C4-2B (cell line): ENCODE measurements at regions not wholly inside any gene's neighbourhood (a gene's known extent, or its start where the extent isn't known, plus 50 kb on each side); places are given as distances from the start of the nearest gene placed in this dataset.

Experiments
- CTCF ChIP-seq: fragments of 450-650 bp; conservative IDR thresholded peaks from 2 replicates; pipeline ENCODE4 v1.5.1; 2017; ENCODE audit warnings: mild to moderate bottlenecking
- ZFX ChIP-seq: fragments of 450-650 bp; IDR thresholded peaks from 2 replicates; pipeline ENCODE4 v1.6.1; 2017

DNA sequence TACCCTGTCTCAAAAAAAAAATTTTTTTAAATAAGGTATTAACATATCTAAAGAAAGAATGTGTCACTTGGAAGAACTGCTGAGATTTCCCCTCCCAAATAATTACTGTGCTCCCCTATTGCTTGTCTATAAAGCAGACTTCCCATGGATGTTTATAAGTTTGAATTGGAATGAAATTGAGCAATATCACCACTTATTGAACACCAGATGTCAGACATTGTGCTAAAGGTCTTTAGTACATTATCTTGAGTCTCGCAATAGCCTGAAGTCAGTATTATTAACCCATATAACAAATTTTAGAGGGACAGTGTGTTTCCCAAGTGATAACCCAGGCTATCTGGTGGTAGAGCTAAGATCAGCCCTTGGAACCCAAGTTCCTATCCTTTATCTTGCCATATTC lies 69.0 kb upstream of the EPCAM start:
- TF ChIP-seq CTCF (no peak), ZFX (no peak)
